Activated T-helper 2 cell treated with anti-CD3 and anti-CD28 coated beads, Interferon-gamma antibody, Interleukin-2, Interleukin-4, amounts not matched to agents 10 μg/mL and 5 μg/mL and 100 μg/mL, durations not matched to agents 14 hours and 24 hours and 36 hours (primary cell): ENCODE measurements at regions not wholly inside any gene's neighbourhood (a gene's known extent, or its start where the extent isn't known, plus 50 kb on each side); places are given as distances from the start of the nearest gene placed in this dataset.

Experiments
- DNase-seq: peaks from one replicate; pipeline ENCODE4 v3.0.0; 2021; ENCODE audit warnings: low spot score
- H3K27ac Mint-ChIP-seq: one replicate; pipeline ENCODE4 v1.8.0; 2021; ENCODE audit warnings: mixed read lengths
- H3K27me3 Mint-ChIP-seq: one replicate; pipeline ENCODE4 v1.8.0; 2021; ENCODE audit warnings: low read depth, mixed read lengths
- H3K36me3 Mint-ChIP-seq: one replicate; pipeline ENCODE4 v1.8.0; 2021; ENCODE audit warnings: low read depth, mixed read lengths
- H3K4me1 Mint-ChIP-seq: one replicate; pipeline ENCODE4 v1.8.0; 2021; ENCODE audit warnings: low read depth, mixed read lengths
- H3K4me3 Mint-ChIP-seq: one replicate; pipeline ENCODE4 v1.8.0; 2021; ENCODE audit warnings: low read depth, mild to moderate bottlenecking, moderate library complexity, mixed read lengths
- H3K9me3 Mint-ChIP-seq: one replicate; pipeline ENCODE4 v1.8.0; 2021; ENCODE audit warnings: mixed read lengths
- intact Hi-C: fragments of 100-400 bp; cut with micrococcal nuclease; formaldehyde crosslinking; loops from one replicate; pipeline ENCODE4 v1.15.1; 2023

DNA sequence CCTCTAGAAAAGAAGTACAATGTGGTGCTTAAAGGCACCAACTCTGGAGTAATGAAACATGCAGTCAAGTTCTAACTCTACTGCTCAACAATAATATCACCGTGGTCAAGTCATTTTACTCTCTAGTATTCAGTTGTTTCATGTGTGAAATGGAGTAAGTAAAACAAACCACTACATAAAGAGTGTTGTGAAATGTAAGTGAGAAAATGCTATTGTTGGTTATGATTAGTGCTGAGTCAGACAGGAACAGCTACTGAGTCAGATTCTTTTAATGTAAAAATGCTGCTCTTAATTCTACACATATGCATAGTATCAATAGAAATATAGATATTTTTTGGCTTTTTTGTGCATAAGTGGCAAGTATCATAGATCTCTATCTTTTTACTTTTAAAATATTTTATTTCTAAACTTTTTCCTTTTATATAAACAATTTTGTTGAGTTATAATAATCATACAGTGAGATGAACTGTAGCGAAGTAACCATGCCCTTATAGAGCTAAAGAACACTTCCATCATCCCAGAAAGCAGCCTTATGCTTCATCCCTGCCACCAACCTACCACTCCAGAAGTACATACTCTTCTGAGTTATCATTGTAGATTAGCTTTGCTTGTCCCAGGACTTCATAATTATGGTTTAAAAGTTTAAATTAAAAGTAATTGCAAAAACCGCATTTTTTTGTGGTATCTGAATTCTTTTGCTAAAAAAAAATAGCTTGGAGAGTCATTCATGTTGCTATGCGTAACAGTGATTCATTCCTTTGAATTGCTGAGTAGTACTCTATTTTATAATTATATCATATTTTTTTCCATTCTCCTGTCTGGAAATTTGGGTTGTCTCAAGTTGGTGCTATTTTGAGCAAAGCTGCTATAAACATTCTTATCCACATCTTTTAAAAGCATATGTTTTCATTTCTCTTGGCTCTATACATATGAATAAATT, 548.2 kb upstream of the CLINT1 start:
- Mint-ChIP-seq H3K36me3 (no peaks in the 10 kb centered on the region), H3K4me3 (no peak overlapping the region), H3K4me1 (no peaks in the 10 kb centered on the region), H3K9me3 (peaks cover 13% of the 10 kb centered on the region), H3K27ac (no peak overlapping the region), H3K27me3 (peaks cover 2% of the 10 kb centered on the region)
- DNase-seq = no peak
- intact Hi-C loops = no loop called here

GRCh38 chr5:158398360-158399201, 539.6 kb upstream of the CLINT1 start:
- Mint-ChIP-seq H3K9me3 (peaks cover 10% of the 10 kb centered on the region), H3K4me3 (no peak overlapping the region), H3K36me3 (no peaks in the 10 kb centered on the region), H3K27me3 (peaks cover 2% of the 10 kb centered on the region), H3K4me1 (no peaks in the 10 kb centered on the region), H3K27ac (no peak overlapping the region)
- no peak for DNase-seq
- intact Hi-C loops = no loop called here

DNA sequence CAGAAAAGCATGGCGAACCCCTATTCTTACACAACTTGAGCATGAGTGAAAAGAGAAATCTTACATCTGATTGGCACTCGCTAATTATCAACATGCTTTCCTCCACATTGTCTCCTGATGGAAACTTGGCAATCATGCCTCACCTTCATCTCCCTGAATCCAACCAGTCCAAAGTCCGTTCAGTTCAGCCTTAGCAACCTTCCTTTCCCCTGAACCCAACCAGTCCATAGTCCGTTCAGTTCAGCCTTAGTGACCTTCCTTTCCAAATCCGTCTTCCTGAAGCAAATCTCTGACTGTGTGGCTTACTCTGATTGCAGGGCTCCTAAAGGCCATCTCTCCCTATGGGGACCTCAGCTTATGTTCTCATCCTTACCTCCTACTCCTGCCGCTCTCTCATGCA, 538.3 kb upstream of the CLINT1 start:
- Mint-ChIP-seq H3K4me3 (no peak overlapping the region), H3K27ac (no peak overlapping the region), H3K4me1 (no peaks in the 10 kb centered on the region), H3K36me3 (no peaks in the 10 kb centered on the region), H3K27me3 (no peaks in the 10 kb centered on the region), H3K9me3 (peaks cover 4% of the 10 kb centered on the region)
- DNase-seq = no peak
- intact Hi-C loops = no loop called here

GRCh38 chr5:158394102-158394501, 535.2 kb upstream of the CLINT1 start:
- Mint-ChIP-seq H3K27me3 (no peaks in the 10 kb centered on the region), H3K27ac (no peak overlapping the region), H3K9me3 (no peaks in the 10 kb centered on the region), H3K4me1 (no peaks in the 10 kb centered on the region), H3K4me3 (no peak overlapping the region), H3K36me3 (no peaks in the 10 kb centered on the region)
- intact Hi-C loops = no loop called here
- no peak for DNase-seq

DNA sequence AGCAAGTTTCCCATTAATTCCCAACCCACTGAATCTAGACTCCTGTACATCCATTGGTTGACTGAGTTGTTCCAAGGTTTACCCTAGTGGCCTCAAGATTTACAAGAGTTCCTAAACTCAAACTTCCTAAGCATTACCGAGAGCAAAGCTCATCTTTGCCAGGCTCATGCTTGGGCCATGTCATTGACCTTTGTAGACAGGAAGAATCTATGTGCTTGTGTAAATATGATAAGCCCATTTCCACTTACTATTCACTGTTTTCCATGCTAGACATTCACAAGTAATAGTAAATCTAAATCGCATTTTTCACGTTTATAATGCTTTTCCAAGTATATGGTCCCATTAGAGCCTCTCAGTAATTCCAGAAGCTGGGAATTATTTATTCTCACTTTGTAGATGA, 534.5 kb upstream of the CLINT1 start:
- Mint-ChIP-seq H3K36me3 (no peaks in the 10 kb centered on the region), H3K4me1 (no peaks in the 10 kb centered on the region), H3K27ac (no peak overlapping the region), H3K27me3 (no peaks in the 10 kb centered on the region), H3K4me3 (no peak overlapping the region), H3K9me3 (no peaks in the 10 kb centered on the region)
- intact Hi-C loops = no loop called here
- no peak for DNase-seq

GRCh38 chr5:158392753-158393152, 533.8 kb upstream of the CLINT1 start:
- Mint-ChIP-seq H3K4me1 (no peaks in the 10 kb centered on the region), H3K9me3 (no peaks in the 10 kb centered on the region), H3K27ac (no peak overlapping the region), H3K4me3 (no peak overlapping the region), H3K27me3 (no peaks in the 10 kb centered on the region), H3K36me3 (no peaks in the 10 kb centered on the region)
- DNase-seq = no peak
- intact Hi-C loops = no loop called here

GRCh38 chr5:158390577-158390976, 531.6 kb upstream of the CLINT1 start:
- H3K4me3 Mint-ChIP-seq = no peak overlapping the region
- H3K27ac Mint-ChIP-seq = no peak overlapping the region
- DNase-seq = no peak
- H3K4me1 Mint-ChIP-seq = no peaks in the 10 kb centered on the region
- no peaks in the 10 kb centered on the region for H3K36me3 Mint-ChIP-seq
- H3K27me3 Mint-ChIP-seq = no peaks in the 10 kb centered on the region
- intact Hi-C loops = no loop called here
- H3K9me3 Mint-ChIP-seq = peaks cover 9% of the 10 kb centered on the region

GRCh38 chr5:158389786-158390185, 530.8 kb upstream of the CLINT1 start:
- Mint-ChIP-seq H3K36me3 (no peaks in the 10 kb centered on the region), H3K27me3 (no peaks in the 10 kb centered on the region), H3K27ac (no peak overlapping the region), H3K4me1 (no peaks in the 10 kb centered on the region), H3K4me3 (no peak overlapping the region), H3K9me3 (peaks cover 17% of the 10 kb centered on the region)
- intact Hi-C loops = no loop called here
- no peak for DNase-seq

GRCh38 chr5:158388021-158388420, 529.1 kb upstream of the CLINT1 start:
- no peaks in the 10 kb centered on the region for H3K4me1 Mint-ChIP-seq
- no peak for DNase-seq
- H3K9me3 Mint-ChIP-seq = peaks cover 22% of the 10 kb centered on the region
- intact Hi-C loops = no loop called here
- H3K27ac Mint-ChIP-seq = no peak overlapping the region
- no peak overlapping the region for H3K4me3 Mint-ChIP-seq
- H3K36me3 Mint-ChIP-seq = no peaks in the 10 kb centered on the region
- no peaks in the 10 kb centered on the region for H3K27me3 Mint-ChIP-seq

GRCh38 chr5:158387499-158387898, 528.6 kb upstream of the CLINT1 start:
- Mint-ChIP-seq H3K27me3 (no peaks in the 10 kb centered on the region), H3K4me1 (peaks cover 3% of the 10 kb centered on the region), H3K36me3 (no peaks in the 10 kb centered on the region), H3K27ac (no peak overlapping the region), H3K4me3 (no peak overlapping the region), H3K9me3 (peaks cover 22% of the 10 kb centered on the region)
- intact Hi-C loops = no loop called here
- no peak for DNase-seq

DNA sequence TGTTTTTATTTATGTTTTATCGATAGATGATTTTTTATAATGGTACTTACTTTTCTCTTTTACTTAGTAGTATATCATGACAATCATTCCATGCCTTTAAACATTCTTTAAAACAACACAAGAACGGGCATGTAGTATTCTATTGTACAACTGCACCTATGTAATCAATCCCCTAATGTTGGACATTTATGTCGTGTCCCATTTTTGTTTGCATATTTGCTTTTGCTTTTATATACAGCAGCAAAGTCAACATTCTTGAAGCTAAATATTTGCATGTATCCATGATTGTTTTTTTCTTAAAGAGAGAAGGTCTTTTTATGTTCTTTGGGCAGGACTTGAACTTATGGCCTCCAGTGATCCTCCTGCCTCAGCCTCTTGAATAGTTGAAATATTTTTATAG, 527.0 kb upstream of the CLINT1 start:
- H3K4me3 Mint-ChIP-seq = no peak overlapping the region
- H3K27ac Mint-ChIP-seq = no peak overlapping the region
- intact Hi-C loops = no loop called here
- DNase-seq = no peak
- peaks cover 3% of the 10 kb centered on the region for H3K4me1 Mint-ChIP-seq
- H3K36me3 Mint-ChIP-seq = no peaks in the 10 kb centered on the region
- H3K9me3 Mint-ChIP-seq = peaks cover 22% of the 10 kb centered on the region
- no peaks in the 10 kb centered on the region for H3K27me3 Mint-ChIP-seq

GRCh38 chr5:158384535-158385481, 525.9 kb upstream of the CLINT1 start:
- Mint-ChIP-seq H3K36me3 (no peaks in the 10 kb centered on the region), H3K27me3 (no peaks in the 10 kb centered on the region), H3K9me3 (peaks cover 22% of the 10 kb centered on the region), H3K4me1 (peaks cover 3% of the 10 kb centered on the region), H3K4me3 (no peak overlapping the region), H3K27ac (no peak overlapping the region)
- DNase-seq = no peak
- intact Hi-C loops = no loop called here
